NOMO-1 (cell line): ENCODE measurements at regions not wholly inside any gene's neighbourhood (a gene's known extent, or its start where the extent isn't known, plus 50 kb on each side); places are given as distances from the start of the nearest gene placed in this dataset.

ENCODE experiments used
- DNase-seq, 2 experiments: peaks; one replicate each; lab custom pipeline; 2025; ENCODE audit not compliant: unreplicated experiment in 2 of 2; lab: John Stamatoyannopoulos, UW

DNA sequence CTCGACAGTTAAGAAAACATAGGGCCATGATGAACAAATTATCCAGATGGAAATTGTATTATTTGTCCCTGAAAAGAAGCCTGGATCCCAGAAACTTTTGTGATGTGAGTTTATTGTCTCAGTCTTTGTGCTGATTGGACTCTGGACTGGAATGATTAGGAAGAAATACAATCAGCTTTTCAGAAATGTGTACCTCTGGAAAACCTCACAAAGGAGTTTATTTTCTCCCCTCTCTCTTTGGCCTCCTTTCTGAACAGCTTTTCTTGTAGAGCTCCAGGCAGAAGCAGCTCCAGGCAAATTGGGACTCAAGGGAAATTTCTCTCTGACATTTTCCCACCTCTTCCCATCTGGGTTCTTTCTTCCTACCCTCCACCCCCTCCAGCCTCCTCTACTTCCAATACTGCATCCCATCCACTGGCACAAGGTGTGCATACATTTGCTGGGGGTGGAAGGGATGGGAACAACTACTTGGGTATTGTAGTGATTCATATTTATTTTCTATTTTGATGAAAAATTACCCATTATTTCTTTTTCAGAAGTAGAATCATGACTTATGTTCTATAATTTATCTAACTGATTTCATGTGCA lies 119.7 kb downstream of the CD47 start:
- no peak for DNase-seq

DNA sequence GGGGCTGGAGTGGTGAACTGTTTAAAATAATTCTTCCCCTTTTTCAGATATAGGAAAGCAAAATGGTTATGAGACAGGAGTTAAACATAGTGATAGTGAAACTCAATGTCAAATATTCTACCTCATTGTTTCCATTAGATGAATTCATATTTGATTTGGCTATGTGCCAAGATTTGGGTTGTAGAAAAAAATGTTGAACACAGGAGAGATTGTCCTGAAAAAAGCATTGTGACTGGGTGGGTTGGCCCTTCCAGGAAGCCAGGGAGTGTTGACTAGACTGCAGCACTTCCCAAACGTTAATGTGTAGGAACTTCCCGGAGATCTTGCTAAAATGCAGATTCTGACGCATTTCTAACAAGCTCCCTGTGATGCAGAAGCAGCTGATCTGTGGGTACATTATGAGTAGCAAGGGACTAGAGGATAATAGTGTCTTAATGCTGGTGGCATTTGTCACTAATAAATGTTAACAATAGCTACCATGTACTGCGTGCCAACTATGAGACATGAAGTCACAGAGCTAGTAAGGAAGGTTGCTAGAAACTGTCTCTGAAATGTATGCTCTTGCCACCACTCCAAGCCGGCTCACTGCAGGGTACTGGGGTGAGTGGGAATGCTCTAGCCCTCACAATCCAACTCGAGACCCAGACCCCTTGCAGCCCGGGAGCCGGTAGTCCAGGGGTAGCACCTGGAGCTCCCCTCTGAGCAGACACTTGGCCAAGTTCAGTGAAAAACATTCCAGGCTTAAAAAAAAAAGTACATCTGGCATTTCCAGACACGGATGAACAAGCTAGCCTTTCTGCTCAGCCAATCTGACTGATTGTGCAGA lies 120.6 kb downstream of the CD47 start:
- DNase-seq: no peak

DNA sequence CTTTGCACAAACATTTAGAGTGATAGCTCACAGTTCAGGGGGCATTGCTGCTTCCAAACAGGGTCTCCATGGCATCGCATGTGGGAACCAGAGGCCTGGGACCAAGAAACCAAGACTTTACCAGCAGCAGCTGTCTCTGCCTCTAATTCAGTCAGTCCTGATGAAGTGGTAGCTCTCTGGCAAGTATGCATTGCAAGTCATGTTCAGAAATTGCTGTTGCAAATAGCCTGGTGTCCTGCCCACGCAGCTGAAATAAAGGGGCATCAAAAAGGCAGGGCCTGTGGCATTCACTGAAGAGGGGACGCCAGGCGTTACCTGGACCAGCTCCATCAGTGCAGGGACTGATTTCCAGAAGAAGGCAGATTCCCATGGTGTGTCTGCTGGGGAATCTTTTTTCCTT lies 121.3 kb downstream of the CD47 start:
- DNase-seq: no peak

DNA sequence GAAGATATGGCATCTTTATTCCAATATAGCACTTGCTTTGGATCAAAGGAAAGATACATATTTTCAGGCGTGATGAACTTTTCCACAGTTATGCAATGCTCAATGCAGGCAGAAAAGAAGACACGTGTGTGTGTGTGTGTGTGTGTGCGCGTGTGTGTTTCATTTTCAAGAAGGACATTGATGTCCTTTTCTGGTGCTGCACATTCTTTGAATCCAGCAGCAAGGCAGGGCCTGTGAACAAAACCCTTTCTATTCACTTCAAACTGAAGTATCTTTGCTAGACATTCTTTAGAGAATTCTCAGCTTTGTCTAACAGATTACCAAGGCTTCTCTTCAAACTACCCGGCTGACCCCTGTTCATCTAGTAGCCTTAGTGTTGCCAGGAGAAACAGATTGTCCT lies 124.6 kb downstream of the CD47 start:
- no peak for DNase-seq

DNA sequence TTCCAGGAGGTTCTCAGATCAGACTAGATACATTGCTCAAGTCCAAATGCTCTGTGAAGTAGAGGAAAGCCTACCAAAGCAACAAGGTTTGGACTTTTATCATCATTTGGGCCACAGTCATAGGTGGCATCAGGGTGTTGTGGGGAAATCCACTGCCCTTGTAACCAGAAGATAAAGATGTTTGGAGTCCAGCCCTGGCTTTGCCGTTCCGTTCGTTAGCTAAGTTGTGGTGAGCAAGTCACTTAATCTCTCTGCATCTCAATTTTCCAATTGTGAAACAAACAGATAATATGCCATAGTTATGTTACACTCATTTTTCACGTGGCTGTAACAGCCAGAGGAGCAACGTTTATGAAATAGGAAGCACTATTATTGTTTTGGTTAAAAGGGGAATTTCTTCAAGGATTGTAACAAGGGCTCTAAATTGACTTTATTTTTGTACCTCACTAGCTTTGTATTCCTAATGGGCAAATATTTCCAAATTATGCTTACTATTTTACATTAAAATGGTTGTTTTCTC lies 125.6 kb downstream of the CD47 start:
- DNase-seq: peak; percentile 21 to 67

DNA sequence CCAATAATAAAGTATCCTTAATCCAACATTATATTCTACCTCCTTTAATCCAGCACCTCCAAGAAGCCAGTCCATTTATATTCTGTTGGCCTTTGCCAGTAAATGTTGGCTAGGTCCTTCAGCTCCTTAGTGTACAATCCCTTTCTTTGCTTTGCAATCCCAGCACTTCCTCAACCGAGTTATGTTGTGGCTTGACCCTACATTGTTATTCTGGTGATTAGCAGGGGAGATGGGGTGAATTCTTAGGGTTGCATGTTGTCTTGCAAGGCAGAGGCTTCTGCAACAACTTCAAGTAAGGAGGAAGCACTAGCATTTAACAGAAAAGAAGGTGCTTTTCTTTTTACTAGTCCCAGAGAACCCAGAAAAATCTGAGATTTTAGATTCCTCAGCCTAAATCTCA lies 127.2 kb downstream of the CD47 start:
- no peak for DNase-seq

DNA sequence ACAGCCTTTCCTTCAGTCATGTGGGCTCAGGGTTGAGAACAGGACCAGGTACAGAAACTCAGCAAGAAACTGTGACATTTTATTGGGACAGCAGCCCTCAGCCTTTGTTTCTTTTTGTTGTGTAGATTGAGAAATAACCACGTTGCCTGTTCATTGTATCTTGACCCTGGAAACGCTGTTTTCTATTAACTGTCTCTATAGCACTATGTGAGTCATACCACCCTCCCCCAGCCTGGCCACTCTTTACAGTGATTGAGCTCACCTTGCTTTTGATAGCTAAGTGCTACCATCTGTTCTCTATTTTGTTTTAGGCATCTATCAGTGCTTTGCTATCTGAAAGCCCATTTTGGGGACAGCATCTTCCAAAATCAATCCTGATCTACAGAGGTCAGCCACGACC lies 127.9 kb downstream of the CD47 start:
- no peak for DNase-seq

DNA sequence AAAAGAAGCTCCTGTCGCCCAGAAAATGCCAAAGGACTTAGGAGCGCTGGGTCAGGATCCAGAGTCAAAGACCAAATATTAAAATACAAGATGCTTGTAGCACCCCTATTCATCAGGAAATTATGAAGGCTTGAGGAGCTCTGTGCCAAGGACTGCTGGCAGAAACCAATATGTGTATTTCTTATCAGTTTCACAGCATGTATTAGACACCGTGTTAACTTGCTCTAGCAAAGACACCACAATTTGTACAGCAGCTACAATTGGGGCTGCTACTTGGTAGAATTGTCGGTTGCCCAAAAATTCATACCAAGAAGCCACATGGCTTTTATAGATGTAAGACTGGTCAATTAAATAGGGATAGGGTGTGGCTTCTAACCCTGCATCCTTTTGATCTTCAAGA lies 128.8 kb downstream of the CD47 start:
- no peak for DNase-seq

DNA sequence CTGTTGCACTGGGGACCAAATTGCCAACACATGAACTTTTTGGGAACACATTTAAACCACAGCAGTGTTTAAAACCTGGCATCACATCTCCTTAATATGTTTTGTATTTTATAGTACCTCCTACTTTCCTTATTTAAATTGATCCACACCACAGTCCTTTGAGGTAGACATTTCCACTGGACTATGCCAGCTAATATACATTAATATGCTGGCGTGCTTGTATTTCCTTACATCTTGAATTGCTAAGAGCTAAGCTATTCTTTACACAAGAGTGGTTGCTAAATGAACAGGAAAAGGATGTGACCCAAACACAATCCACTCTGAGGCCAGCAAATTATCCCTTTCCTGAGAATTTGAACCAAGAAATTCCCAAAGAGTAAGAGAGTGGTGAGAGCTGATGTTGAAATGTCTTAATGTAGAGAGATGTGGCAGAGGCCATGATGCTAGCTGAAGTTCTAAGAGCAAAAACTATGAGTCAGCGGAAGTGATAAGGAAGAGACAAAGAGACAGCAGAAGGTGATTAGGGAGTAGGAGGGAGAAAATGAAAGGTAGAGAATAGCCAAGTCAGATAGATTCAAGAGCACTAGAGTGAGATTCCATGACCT lies 131.2 kb downstream of the CD47 start:
- DNase-seq: no peak

DNA sequence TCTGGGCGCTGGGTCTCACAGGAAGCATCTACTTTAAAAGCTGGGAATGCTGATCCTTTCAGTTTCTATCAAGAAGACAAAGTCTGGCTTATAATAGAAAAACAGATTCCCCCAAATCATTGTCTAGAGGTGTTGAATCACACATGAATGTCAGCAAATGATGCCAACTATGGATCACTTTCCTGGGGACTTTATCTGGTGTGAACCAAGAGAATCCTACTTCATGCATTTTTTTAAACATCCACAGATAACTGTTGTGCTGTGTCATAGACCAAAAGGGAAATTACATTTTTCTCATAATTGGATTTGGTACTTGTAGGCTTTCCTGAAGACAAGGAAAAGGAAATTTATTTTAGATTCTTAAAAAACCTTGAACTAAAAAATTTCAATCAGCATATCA lies 132.7 kb downstream of the CD47 start:
- DNase-seq: no peak

DNA sequence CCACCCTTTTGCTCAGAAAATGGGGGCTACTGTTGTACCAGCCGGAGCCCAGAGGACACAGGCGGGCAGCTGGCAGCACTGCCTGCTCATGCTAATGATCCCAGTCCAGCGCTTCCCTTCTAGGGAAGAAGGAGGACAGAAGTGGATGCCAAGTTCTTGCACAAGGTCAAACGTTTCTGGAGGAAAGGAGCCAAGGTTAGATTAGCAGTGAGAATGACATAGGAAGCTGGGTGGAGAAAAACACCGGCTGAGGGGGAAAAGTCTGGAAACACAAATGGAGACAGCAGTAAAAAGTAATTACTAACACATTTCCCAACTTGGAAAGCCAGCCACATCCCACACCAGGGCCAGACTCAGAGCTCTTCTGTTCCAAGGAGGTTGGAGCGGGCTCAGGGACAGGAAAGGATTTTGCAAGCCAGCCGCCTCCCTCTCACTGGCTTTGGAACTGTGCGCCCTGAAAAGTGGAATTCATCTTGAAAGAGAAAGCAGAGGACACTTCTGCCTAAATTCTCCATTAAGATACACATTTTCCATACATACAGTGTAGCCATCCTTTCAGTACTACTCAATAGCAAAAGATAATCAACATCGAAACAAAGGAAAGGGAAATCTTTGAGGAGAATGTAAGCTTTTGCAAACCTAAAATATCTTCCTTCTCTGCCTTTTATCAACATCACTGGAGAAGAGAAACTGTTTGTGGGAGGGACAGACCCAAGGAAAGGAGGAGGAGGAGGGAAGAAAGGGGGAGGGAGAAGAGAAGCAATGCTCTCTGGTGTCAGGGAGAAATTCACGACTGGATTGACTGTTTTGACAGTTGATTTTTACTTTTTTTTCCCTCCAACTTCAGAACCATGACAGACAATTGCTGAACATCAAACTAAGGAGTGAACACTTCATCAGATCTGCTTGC lies 133.6 kb downstream of the CD47 start:
- no peak for DNase-seq

DNA sequence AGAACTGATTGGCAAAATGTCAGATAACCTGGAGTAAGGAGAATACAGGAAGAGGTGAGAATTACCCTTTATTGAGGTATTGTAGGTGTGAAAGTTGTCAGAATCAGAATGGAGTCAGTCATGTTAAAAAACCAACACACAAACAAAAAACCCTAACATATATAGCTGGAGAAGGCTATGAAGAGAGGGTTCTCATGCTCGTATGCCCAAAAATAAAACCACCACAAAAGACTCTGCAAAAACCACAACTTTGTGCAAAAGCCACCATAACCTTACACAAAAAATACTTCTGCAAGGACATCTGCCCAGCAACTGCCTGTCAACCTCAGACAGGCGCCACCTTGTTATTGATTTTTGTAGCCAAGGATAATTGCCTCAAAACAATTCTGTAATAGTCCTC lies 136.0 kb downstream of the CD47 start:
- DNase-seq: peak; percentile 65 to 69

DNA sequence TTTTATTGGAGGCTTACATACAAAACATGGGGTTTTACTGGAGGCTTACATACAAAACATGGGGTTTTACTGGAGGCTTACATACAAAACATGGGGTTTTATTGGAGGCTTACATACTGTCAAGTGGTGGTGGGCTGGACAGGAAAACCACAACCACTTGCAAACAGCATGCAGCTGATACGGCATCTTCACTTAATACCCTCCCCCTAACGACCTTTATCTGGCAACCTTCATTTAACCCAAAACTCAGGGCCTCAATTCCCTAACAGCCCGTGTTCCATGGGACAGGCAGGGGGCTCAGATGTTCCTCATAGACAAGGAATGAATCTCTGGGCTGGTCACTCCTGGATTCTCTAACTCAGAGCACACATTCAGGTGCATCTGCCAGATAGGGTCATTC lies 137.1 kb downstream of the CD47 start:
- DNase-seq: no peak

DNA sequence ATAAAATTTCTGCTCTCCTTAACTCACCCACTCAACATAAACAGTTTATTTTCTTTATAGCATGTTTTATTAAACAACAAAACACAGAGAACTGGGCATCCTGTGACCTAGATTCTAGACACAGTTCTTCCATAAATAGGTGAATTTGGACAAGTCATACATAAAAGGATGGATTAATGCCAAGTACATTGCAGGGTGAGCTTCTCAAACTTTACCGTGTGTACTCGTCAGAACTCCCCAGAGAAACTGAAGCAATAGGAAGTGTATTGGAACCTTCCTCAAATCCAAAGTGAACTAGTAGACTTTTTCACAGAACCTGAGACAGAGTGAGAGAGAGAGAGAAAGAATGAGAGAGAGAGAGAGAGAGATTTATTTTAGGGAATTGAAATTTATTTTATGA lies 139.7 kb downstream of the CD47 start:
- no peak for DNase-seq

DNA sequence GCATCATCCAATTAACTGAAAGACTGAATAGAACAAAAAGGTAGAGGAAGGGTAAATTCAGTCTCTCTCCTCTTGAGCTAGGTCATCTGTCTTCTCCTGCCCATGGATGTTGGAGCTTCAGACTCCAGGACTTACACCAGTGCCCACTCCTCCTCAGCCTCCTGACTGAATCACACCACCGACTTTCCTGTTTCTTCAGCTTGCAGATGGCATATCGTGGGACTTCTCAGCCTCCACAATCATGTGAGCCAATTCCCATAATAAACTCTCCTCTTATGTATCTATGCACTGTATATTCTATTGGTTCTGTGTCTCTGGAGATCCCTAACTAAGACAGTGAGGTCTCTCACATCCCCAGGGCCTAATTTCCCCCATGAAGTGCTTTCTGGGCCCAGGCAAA lies 140.4 kb downstream of the CD47 start:
- DNase-seq: no peak

DNA sequence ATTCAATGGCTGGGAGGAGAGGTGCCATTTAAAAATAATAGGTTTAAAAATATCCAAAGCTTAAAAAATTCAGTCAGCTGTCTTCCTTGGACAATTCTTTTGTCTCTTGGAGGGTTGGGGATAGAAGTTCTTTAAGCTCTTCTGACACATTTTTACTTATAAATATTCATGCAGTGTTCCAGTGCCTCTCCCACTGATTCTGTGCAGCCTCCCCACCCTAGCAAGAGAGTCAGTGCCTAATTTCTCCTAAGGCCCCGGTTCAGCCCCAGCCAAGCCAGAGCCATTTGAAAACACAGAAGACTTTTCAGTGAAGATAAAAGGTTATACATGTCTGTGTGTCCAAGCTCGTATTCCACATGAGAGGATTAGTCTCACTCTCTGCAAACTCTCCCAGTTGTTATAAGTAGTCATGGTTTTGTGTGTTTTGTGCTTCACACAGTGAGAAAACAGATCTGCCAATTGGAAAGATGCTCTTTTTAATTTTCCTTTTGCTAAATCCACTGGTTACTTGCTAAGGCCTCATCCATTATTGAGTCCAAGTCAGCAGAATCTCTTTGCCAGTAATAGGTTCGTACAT lies 141.3 kb downstream of the CD47 start:
- no peak for DNase-seq

DNA sequence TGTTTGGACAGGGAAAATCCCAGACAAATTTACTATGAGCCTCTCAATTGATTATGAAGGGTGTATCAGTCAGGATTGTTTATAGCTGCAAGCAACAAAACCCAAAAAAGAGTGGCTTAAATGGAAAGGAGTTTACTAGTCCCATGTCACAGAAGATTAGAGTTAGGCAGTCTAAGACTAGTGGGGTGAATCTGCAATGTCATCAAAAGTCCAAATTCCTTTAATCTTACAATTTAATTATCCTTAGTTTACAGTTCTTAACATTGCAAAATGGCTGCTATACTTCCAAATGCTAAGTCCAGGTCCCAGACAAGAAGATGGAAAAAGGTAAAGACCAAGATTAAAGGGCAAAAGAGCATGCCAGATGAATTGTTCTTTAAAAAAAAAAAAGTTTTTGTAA lies 143.6 kb downstream of the CD47 start:
- DNase-seq: no peak

DNA sequence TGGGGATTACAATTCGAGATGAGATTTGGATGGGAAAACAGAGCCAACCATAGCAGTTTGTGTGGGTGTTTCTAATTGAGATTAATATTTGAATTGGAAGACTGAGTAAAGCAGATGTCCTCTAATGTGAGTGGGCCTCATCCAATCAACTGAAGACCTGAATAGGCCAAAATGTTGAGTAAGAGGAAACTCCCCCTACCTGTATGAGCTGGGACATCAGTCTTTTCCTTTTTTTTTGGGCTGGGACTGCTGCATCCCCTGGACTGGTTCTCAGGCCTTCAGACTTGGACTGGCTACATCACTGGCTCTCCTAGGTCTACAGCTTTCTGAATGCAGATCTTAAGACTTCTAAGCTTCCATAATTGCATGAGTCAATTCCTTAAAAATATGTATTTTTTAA lies 144.1 kb downstream of the CD47 start:
- no peak for DNase-seq

DNA sequence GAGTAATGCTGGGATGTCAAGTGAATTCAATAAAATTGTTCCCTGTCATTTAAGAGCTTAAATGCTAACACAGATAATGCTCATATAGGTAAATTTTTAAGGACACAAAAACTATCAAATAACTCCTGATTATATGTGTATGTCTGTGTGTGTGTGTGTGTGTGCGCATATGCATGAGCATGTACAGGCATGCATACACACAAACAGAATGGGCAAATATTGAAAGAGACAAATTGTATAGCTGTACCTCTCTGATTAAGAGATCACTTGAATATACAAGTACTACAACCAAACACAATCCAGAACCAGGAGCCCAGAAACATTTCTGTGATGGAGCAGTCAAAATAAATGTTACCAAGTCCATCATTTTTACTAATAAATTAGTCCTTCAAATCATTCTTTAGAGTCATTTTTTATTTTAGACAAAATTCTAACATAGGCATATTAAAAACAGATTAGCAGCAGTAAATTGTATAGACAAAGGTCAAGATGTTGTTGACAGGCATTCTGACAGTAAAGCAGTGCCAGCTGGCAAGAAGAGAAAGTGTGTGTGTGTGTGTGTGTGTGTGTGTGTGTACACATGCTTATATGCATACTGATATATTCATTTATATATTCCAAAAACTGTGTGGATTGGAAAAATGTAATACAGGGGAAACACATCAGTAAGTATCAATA lies 145.3 kb downstream of the CD47 start:
- no peak for DNase-seq
